ENCODE measurements at regions not wholly inside any gene's neighbourhood (a gene's known extent, or its start where the extent isn't known, plus 50 kb on each side); places are given as distances from the start of the nearest gene placed in this dataset.

DNA sequence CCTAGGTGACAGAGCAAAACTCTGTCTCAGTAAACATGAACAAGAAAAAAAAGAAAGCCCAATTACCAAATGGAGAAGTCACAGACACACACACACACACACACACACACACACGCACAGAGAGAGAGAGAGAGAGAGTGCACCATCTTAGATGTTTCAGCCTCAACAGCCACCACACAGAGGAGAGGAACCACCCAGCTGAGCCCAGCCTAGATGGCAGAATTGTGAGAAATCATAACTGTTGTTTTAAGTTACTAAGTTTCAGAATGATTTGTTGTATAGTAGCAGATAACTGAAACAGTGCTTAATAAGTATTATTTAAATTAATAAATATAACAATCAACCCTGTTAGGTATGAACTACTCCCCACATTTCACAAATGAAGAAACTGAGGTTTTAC, 321.2 kb downstream of the ZNF621 start:
- H3K9me1 ChIP-seq (ENCODE audit: control insufficient read depth, extremely low read depth, insufficient read depth, low read length): no peaks in the 10 kb centered on the region
- no peaks in the 10 kb centered on the region for H3K9me3 ChIP-seq (ENCODE audit: control insufficient read depth, low read depth, low read length)
- TF ChIP-seq CTCF (optimal IDR thresholded peaks at IDR 0.05 in 1 of 3, IDR thresholded peaks at IDR 0.05 in 1 of 3, conservative IDR thresholded peaks at IDR 0.05 in 1 of 3; ENCODE audit: extremely low read depth in 1 of 3, insufficient read depth in 2 of 3, low read length in 3 of 3): no peak
- no peak for TF ChIP-seq EZH2 (IDR thresholded peaks at IDR 0.05; ENCODE audit: low read length)
- H4K20me1 ChIP-seq (ENCODE audit: control insufficient read depth, extremely low read depth, insufficient read depth, low read length): no peaks in the 10 kb centered on the region
- dilution Hi-C loops (cut with MboI; ENCODE audit: extremely low pct_ligation_motif_present, low sequenced_read_pairs): no loop called here
- no peaks in the 10 kb centered on the region for H3K36me3 ChIP-seq (ENCODE audit: control insufficient read depth in 2 of 2, extremely low read depth in 1 of 2, insufficient read depth in 2 of 2, low read length in 2 of 2)
- H3K27ac ChIP-seq (ENCODE audit: control insufficient read depth, insufficient read depth, low read length): no peak overlapping the region
- H3K79me2 ChIP-seq (ENCODE audit: control insufficient read depth, insufficient read depth, low read length): no peaks in the 10 kb centered on the region
- peaks cover 7% of the 10 kb centered on the region for H3K4me1 ChIP-seq (ENCODE audit: control insufficient read depth, extremely low read depth, insufficient read depth, low read length)
- H3K9ac ChIP-seq (ENCODE audit: control insufficient read depth, extremely low read depth, insufficient read depth, low read length): no peak overlapping the region
- H3K27me3 ChIP-seq (ENCODE audit: control insufficient read depth, extremely low read depth, insufficient read depth, low read length): no peaks in the 10 kb centered on the region
- FAIRE-seq (no peak), DNase-seq (ENCODE audit: low read depth, low spot score) (no peak)
- no peak overlapping the region for H3K4me2 ChIP-seq (ENCODE audit: control insufficient read depth, extremely low read depth, insufficient read depth, low read depth, low read length)
- no peak overlapping the region for H3K4me3 ChIP-seq (ENCODE audit: control insufficient read depth in 2 of 3, extremely low read depth in 1 of 3, insufficient read depth in 2 of 3, low read depth in 1 of 3, low read length in 3 of 3)
- H2AFZ ChIP-seq (ENCODE audit: control insufficient read depth, low read length): no peak overlapping the region

- H4K20me1 ChIP-seq (ENCODE audit: control insufficient read depth, extremely low read depth, insufficient read depth, low read length): no peaks in the 10 kb centered on the region
- FAIRE-seq (no peak), DNase-seq (ENCODE audit: low read depth, low spot score) (no peak)
- H2AFZ ChIP-seq (ENCODE audit: control insufficient read depth, low read length): no peak overlapping the region
- no peaks in the 10 kb centered on the region for H3K9me1 ChIP-seq (ENCODE audit: control insufficient read depth, extremely low read depth, insufficient read depth, low read length)
- no peak for TF ChIP-seq CTCF (optimal IDR thresholded peaks at IDR 0.05 in 1 of 3, IDR thresholded peaks at IDR 0.05 in 1 of 3, conservative IDR thresholded peaks at IDR 0.05 in 1 of 3; ENCODE audit: extremely low read depth in 1 of 3, insufficient read depth in 2 of 3, low read length in 3 of 3)
- TF ChIP-seq EZH2 (IDR thresholded peaks at IDR 0.05; ENCODE audit: low read length): no peak
- H3K9ac ChIP-seq (ENCODE audit: control insufficient read depth, extremely low read depth, insufficient read depth, low read length): no peak overlapping the region
- no peaks in the 10 kb centered on the region for H3K79me2 ChIP-seq (ENCODE audit: control insufficient read depth, insufficient read depth, low read length)
- no peaks in the 10 kb centered on the region for H3K27me3 ChIP-seq (ENCODE audit: control insufficient read depth, extremely low read depth, insufficient read depth, low read length)
- dilution Hi-C loops (cut with MboI; ENCODE audit: extremely low pct_ligation_motif_present, low sequenced_read_pairs): no loop called here
- no peaks in the 10 kb centered on the region for H3K36me3 ChIP-seq (ENCODE audit: control insufficient read depth in 2 of 2, extremely low read depth in 1 of 2, insufficient read depth in 2 of 2, low read length in 2 of 2)
- no peak overlapping the region for H3K4me3 ChIP-seq (ENCODE audit: control insufficient read depth in 2 of 3, extremely low read depth in 1 of 3, insufficient read depth in 2 of 3, low read depth in 1 of 3, low read length in 3 of 3)
- no peaks in the 10 kb centered on the region for H3K9me3 ChIP-seq (ENCODE audit: control insufficient read depth, low read depth, low read length)
- peaks cover 2% of the 10 kb centered on the region for H3K4me1 ChIP-seq (ENCODE audit: control insufficient read depth, extremely low read depth, insufficient read depth, low read length)
- no peak overlapping the region for H3K27ac ChIP-seq (ENCODE audit: control insufficient read depth, insufficient read depth, low read length)
- no peak overlapping the region for H3K4me2 ChIP-seq (ENCODE audit: control insufficient read depth, extremely low read depth, insufficient read depth, low read depth, low read length)
Observed at GRCh38 chr3:40846451-40846850, 321.7 kb downstream of the ZNF621 start.

Data from keratinocyte (primary cell).